ENCODE measurements at regions not wholly inside any gene's neighbourhood (a gene's known extent, or its start where the extent isn't known, plus 50 kb on each side); places are given as distances from the start of the nearest gene placed in this dataset.

GRCh38 chr4:27272217-27272616 is 411.6 kb downstream of the STIM2 start:
- no peak for TF ChIP-seq POLR2A (IDR thresholded peaks at IDR 0.05)
- no peak for TF ChIP-seq POLR2AphosphoS5 (IDR thresholded peaks at IDR 0.05)
- TF ChIP-seq, protein P1, sequence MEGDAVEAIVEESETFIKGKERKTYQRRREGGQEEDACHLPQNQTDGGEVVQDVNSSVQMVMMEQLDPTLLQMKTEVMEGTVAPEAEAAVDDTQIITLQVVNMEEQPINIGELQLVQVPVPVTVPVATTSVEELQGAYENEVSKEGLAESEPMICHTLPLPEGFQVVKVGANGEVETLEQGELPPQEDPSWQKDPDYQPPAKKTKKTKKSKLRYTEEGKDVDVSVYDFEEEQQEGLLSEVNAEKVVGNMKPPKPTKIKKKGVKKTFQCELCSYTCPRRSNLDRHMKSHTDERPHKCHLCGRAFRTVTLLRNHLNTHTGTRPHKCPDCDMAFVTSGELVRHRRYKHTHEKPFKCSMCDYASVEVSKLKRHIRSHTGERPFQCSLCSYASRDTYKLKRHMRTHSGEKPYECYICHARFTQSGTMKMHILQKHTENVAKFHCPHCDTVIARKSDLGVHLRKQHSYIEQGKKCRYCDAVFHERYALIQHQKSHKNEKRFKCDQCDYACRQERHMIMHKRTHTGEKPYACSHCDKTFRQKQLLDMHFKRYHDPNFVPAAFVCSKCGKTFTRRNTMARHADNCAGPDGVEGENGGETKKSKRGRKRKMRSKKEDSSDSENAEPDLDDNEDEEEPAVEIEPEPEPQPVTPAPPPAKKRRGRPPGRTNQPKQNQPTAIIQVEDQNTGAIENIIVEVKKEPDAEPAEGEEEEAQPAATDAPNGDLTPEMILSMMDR (IDR thresholded peaks at IDR 0.05), result no peak
